Skeletal muscle satellite cell (primary cell): ENCODE measurements at regions not wholly inside any gene's neighbourhood (a gene's known extent, or its start where the extent isn't known, plus 50 kb on each side); places are given as distances from the start of the nearest gene placed in this dataset.

Source experiments
- H3K27me3 ChIP-seq: 2 replicates; pipeline ENCODE4 v1.7.0; 2013; ENCODE audit warnings: low read length; ENCODE audit not compliant: control insufficient read depth, insufficient read depth
- H3K36me3 ChIP-seq: 2 replicates; pipeline ENCODE4 v1.7.0; 2013; ENCODE audit warnings: mild to moderate bottlenecking, control low read depth, low read length; ENCODE audit not compliant: insufficient read depth
- H3K4me1 ChIP-seq: 2 replicates; pipeline ENCODE4 v1.7.0; 2013; ENCODE audit warnings: low read length; ENCODE audit not compliant: control insufficient read depth, insufficient read depth
- H3K4me2 ChIP-seq: 2 replicates; pipeline ENCODE4 v1.7.0; 2013; ENCODE audit warnings: mild to moderate bottlenecking, low read length
- H3K4me3 ChIP-seq: 2 replicates; pipeline ENCODE4 v1.7.0; 2013; ENCODE audit warnings: low read length
- H3K9ac ChIP-seq: 2 replicates; pipeline ENCODE4 v1.7.0; 2013; ENCODE audit warnings: mild to moderate bottlenecking, low read depth, low read length, moderate library complexity
- H3K9me3 ChIP-seq: replicated peaks from 2 replicates; pipeline ENCODE4 v1.7.0; 2013; ENCODE audit warnings: mild to moderate bottlenecking, control low read depth, low read length

DNA sequence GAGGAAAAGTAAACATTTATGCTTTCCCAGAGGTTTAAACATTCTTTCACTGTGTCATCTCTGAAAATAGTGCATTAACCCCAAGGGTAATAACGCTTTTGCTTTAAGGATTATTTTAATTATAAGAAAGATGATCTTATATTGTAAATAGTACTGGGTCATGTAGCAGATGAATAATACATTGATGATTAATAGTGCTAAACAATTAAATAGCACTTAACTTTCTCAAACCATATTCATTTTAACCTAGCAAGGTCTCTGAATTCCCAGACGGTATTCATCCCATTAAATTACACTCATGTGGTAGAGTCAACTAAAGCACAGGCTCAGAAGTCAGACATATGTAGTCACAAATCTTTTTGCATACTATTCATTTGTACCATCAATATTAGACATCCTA is 115.6 kb upstream of the FAR2 start:
- H3K9me3 ChIP-seq = no peaks in the 10 kb centered on the region
- no peak overlapping the region for H3K4me3 ChIP-seq
- H3K4me2 ChIP-seq = no peak overlapping the region
- no peak overlapping the region for H3K9ac ChIP-seq
- H3K36me3 ChIP-seq = no peaks in the 10 kb centered on the region
- no peaks in the 10 kb centered on the region for H3K4me1 ChIP-seq
- peaks cover 10% of the 10 kb centered on the region for H3K27me3 ChIP-seq

- H3K4me1 ChIP-seq = peaks cover 9% of the 10 kb centered on the region
- H3K4me3 ChIP-seq = no peak overlapping the region
- no peaks in the 10 kb centered on the region for H3K9me3 ChIP-seq
- no peak overlapping the region for H3K9ac ChIP-seq
- no peak overlapping the region for H3K4me2 ChIP-seq
- peaks cover 10% of the 10 kb centered on the region for H3K27me3 ChIP-seq
- no peaks in the 10 kb centered on the region for H3K36me3 ChIP-seq
Observed at GRCh38 chr12:29035112-29035511, 114.0 kb upstream of the FAR2 start.

GRCh38 chr12:29039013-29039412 is 110.1 kb upstream of the FAR2 start:
- Histone ChIP-seq H3K4me3 (no peak overlapping the region), H3K9ac (no peak overlapping the region), H3K36me3 (no peaks in the 10 kb centered on the region), H3K4me2 (no peak overlapping the region), H3K27me3 (no peaks in the 10 kb centered on the region), H3K9me3 (no peaks in the 10 kb centered on the region), H3K4me1 (peaks cover 35% of the 10 kb centered on the region)

GRCh38 chr12:29041621-29042020 is 107.5 kb upstream of the FAR2 start:
- peak overlapping the region; percentile 40 for H3K4me3 ChIP-seq
- no peaks in the 10 kb centered on the region for H3K27me3 ChIP-seq
- peak overlapping the region; percentile 58 for H3K9ac ChIP-seq
- peak overlapping the region; percentile 73 for H3K4me2 ChIP-seq
- H3K4me1 ChIP-seq = peaks cover 38% of the 10 kb centered on the region
- H3K9me3 ChIP-seq = no peaks in the 10 kb centered on the region
- H3K36me3 ChIP-seq = no peaks in the 10 kb centered on the region

GRCh38 chr12:29043069-29043468 is 106.0 kb upstream of the FAR2 start:
- peak overlapping the region; percentile 63 for H3K9ac ChIP-seq
- no peaks in the 10 kb centered on the region for H3K9me3 ChIP-seq
- H3K4me1 ChIP-seq = peaks cover 38% of the 10 kb centered on the region
- H3K36me3 ChIP-seq = no peaks in the 10 kb centered on the region
- peak overlapping the region; percentile 57 for H3K4me2 ChIP-seq
- no peak overlapping the region for H3K4me3 ChIP-seq
- no peaks in the 10 kb centered on the region for H3K27me3 ChIP-seq

DNA sequence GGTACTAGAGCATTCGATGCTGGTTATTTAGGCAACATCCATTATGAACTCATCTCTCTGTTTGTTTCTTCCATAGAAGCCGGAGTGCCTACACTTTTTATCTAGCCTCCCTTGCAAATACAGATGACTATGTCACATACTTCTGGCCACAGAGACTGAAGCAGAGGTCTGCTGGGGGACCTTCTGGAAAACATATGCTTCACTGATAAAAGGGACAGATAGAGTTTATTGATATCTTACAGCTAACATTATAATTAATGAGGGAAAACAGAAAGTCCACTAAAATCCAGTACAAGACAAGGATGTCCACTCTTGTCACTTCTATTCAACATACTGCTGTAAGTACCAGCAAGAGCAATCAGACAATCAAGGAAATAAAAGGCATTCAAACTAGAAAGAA is 104.3 kb upstream of the FAR2 start:
- Histone ChIP-seq H3K36me3 (no peaks in the 10 kb centered on the region), H3K4me1 (peaks cover 29% of the 10 kb centered on the region), H3K9ac (no peak overlapping the region), H3K4me3 (no peak overlapping the region), H3K27me3 (no peaks in the 10 kb centered on the region), H3K4me2 (no peak overlapping the region), H3K9me3 (no peaks in the 10 kb centered on the region)

DNA sequence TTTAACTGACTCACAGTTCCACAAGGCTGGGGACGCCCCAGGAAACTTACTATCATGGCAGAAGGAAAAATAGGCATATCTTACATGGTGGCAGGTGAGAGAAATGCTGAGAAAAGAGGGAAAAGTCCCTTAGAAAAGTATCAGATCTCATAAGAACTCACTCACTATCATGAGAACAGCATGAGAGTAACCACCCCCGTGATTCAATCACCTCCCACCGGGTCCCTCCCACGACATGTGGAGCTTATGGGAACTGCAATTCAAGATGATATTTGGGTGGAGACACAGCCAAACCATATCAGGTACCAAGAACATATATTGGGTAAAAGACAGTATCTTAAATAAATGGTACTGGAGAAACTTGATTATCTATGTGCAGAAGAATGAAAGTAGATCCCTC is 100.3 kb upstream of the FAR2 start:
- H3K4me1 ChIP-seq = peaks cover 5% of the 10 kb centered on the region
- H3K4me2 ChIP-seq = no peak overlapping the region
- no peak overlapping the region for H3K4me3 ChIP-seq
- H3K36me3 ChIP-seq = no peaks in the 10 kb centered on the region
- no peaks in the 10 kb centered on the region for H3K9me3 ChIP-seq
- no peaks in the 10 kb centered on the region for H3K27me3 ChIP-seq
- no peak overlapping the region for H3K9ac ChIP-seq

GRCh38 chr12:29050503-29050902 is 98.6 kb upstream of the FAR2 start:
- Histone ChIP-seq H3K9me3 (no peaks in the 10 kb centered on the region), H3K4me3 (no peak overlapping the region), H3K4me2 (no peak overlapping the region), H3K4me1 (no peaks in the 10 kb centered on the region), H3K27me3 (no peaks in the 10 kb centered on the region), H3K36me3 (no peaks in the 10 kb centered on the region), H3K9ac (no peak overlapping the region)

GRCh38 chr12:29051221-29051620 is 97.9 kb upstream of the FAR2 start:
- Histone ChIP-seq H3K4me2 (no peak overlapping the region), H3K4me1 (no peaks in the 10 kb centered on the region), H3K4me3 (no peak overlapping the region), H3K36me3 (no peaks in the 10 kb centered on the region), H3K9me3 (no peaks in the 10 kb centered on the region), H3K9ac (no peak overlapping the region), H3K27me3 (no peaks in the 10 kb centered on the region)

DNA sequence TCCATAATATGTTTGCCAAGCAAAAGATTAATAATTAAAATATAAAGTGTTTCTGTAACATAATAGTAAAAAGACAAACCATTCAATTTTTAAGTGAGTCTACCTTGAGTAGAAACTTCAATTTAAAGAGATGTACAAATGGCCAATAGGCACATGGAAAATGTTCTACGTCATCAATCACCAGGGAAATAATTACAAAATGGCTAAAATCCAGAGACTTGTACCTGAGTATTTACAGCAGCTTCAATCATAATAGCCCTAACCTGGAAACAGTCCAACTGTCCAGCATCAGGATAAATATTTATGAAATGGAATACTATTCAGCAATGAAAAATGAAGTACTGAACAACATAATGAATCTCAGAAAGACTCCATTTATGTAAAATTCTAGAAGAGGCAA is 95.5 kb upstream of the FAR2 start:
- H3K4me3 ChIP-seq = no peak overlapping the region
- H3K9me3 ChIP-seq = no peaks in the 10 kb centered on the region
- no peaks in the 10 kb centered on the region for H3K27me3 ChIP-seq
- H3K36me3 ChIP-seq = no peaks in the 10 kb centered on the region
- H3K9ac ChIP-seq = no peak overlapping the region
- H3K4me2 ChIP-seq = no peak overlapping the region
- H3K4me1 ChIP-seq = no peaks in the 10 kb centered on the region

- H3K4me3 ChIP-seq = no peak overlapping the region
- H3K4me2 ChIP-seq = no peak overlapping the region
- no peaks in the 10 kb centered on the region for H3K36me3 ChIP-seq
- H3K4me1 ChIP-seq = no peaks in the 10 kb centered on the region
- H3K9me3 ChIP-seq = no peaks in the 10 kb centered on the region
- no peak overlapping the region for H3K9ac ChIP-seq
- H3K27me3 ChIP-seq = no peaks in the 10 kb centered on the region
Observed at GRCh38 chr12:29054858-29055663, 94.0 kb upstream of the FAR2 start.

- Histone ChIP-seq H3K27me3 (no peaks in the 10 kb centered on the region), H3K9ac (no peak overlapping the region), H3K36me3 (no peaks in the 10 kb centered on the region), H3K9me3 (no peaks in the 10 kb centered on the region), H3K4me2 (no peak overlapping the region), H3K4me1 (peaks cover 4% of the 10 kb centered on the region), H3K4me3 (no peak overlapping the region)
Observed at GRCh38 chr12:29066011-29066588, 83.0 kb upstream of the FAR2 start.
